ENCODE measurements at regions not wholly inside any gene's neighbourhood (a gene's known extent, or its start where the extent isn't known, plus 50 kb on each side); places are given as distances from the start of the nearest gene placed in this dataset.

DNA sequence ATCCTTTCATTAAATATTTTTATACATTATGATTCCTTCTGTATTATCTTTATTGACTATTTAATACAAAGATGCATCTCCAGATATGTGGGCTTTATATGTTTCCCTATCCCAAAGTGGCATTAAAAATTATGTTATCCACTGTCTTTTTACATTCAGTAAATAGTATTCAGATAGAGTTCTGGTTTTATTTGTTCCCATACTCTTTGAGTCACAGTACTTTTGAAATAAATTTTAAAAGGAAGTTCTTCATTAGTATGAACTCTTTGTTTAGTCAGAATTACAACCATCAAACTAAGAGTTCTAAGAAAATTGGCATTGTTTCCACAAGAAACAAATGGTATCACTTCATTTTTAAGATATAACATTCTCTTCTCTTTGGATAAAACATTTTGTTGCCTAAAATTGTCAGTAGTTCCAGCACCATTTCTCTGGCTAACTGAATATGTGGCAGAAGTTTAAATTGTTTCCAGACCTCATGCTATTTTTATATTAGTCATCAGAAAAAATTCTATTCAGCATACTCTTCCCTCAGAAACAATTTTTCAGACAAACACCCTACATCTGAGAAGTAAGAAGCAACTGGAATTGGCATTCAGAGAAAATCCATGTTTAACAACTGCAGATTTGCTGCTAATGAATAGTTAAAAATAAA, 88.5 kb upstream of the COL5A2 start:
- peak; percentile 71 for DNase-seq (ENCODE audit: low read depth)

DNA sequence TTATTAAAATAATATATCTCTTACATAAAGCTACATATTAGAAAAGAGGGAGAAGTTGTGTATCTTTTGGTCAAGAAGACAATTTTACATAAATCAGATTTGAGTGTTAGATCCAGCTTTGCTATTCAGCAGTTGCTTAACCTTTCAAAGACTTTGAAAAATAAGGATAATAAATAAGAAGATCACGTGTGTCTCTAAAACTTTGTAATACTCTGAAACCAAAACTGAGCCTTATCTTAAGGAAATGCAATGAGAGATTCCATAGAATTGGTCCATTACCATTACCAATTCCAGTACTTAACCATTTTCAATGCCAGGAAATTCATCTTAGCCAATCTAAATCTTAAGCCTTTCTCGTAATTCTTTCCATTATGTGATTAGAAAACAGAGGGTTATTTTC, 89.2 kb upstream of the COL5A2 start:
- no peak for DNase-seq (ENCODE audit: low read depth)

DNA sequence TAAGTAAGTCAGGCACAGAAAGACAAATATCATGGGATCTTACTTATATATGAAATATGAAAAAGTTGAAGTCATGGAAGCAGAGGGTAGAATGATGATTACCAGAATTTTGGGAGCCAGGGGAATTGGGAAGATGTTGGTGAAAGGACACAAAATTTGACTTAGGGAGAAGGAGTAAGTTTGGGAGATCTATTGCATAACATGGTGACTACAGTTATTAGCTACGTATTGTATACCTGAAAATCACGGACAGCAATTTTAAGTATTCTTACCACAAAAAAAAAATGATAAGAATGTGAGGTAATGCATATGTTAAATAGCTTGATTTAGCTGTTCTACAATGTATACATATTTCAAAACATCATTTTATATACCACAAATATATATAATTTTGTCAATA, 94.2 kb upstream of the COL5A2 start:
- no peak for DNase-seq (ENCODE audit: low read depth)

DNA sequence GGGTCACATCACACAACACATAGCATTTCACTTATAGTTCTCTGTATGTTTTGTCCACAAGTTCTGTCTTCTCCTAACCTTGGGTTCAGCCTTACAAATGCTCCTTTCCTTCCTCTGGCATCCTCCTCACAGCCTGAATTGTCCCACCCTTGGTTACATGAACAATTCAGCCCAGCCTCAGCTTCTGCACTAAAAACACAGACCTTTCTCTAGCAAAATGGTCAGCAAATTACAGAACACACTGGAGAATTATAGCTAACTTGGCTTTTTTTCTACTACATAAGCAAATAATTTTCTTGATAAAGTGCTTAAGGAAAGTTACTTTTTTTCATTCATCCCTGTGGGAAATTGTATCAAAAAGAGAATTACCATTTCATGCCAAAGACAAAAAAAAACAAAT, 94.8 kb upstream of the COL5A2 start:
- no peak for DNase-seq (ENCODE audit: low read depth)

DNA sequence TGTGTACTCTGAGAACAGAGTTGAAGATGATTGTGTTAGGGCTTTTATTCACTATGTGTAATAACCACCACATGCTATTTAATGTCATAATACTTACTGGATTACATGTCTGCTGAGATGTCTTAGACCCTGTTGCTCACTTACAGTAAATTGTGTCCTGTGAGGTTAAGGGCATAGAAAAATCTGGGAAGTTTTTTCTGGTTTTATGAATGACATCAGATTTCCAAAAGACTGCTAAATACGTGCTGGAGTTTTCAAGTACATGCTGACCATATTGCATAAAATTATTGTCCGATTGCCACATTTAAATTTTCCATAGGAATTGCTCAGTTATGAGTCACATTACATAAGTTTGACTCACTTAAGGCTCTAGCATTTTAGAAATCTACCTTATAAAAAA, 96.7 kb upstream of the COL5A2 start:
- DNase-seq (ENCODE audit: low read depth) = peak; percentile 91

DNA sequence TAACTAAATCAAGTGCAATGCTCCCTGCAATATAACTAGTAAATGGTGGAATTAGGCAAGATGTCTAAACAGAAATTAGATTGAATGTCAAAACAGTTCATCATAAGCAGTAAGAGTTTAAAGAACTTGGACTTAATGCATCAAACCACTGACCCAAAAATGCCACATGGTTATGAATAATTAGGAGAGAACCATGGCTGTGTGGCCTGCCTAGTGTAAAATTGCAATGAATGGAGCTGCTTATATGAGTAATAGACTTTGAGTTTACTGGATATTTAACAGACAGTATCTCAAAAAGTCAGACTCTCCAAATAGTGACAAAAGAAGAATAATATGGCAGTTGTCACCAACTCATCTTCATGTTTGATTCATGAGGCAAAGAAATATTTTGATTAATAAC, 101.6 kb upstream of the COL5A2 start:
- DNase-seq (ENCODE audit: low read depth) = no peak

DNA sequence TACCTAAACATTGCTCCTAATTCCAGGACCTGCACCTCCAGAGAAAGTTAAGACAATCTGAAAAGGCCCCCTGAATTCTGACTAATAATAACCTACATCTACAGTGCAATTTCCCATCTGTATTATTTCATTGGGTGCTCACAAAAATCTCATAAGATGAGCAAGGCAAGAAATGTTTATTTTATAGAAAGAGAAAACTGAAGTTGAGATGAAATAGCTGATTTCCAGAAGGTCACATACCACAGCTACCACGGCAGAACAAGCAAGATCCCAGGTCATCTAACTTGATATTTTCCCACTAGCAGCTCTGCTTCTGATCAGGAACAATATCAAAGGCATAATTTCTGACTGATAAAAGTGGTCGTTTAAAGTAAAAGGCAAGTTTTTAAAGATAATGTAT, 105.8 kb upstream of the COL5A2 start:
- DNase-seq (ENCODE audit: low read depth) = no peak

DNA sequence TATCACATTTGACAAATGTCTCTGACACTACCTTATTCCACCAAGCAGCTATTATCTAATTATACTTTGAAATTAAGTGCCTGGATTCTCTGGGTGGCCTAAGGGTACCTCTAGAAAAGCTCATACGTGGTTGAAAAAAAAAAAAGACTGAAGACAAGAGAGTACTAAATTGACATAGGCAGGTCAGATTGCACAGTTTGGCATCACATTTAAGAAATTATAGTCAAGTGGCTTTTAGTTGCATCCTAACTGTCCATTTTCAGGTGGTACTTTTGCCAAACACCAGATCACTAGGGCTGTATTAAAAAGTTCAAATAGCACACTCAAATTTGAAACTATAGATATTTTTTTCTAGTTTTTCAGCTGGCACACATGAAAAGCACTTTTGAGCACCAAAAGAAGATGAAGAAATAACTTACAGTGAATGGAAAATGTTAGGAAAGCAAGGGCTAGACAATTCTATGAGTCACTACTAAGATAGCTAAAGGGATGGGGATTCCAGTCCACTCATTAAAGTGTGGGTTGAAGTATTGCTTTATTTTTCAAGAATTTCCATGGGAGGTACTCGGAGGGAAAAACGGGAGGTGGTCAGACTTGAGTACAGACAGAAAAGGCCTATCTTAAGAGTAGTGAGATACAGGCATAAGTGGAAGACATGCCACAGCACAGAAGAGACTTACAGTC, 106.5 kb upstream of the COL5A2 start:
- DNase-seq (ENCODE audit: low read depth) = peak; percentile 91

DNA sequence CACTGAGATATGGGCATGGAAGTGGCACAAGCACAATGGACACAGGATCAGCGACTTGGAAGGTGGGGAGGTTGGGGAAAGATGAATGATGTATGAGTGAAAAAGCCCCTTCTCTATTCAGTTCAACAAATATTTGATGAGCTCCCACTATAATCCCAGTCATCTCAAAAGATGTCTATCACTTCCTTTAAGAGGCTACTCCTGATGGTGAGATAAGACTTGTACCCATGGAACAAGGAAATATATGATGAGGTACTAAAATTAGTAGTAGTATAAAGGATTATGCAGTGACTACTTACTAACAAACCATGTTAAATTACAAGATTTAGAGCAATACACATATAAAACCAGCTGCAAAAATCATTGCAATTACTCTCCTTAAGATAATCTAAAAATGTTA, 107.8 kb upstream of the COL5A2 start:
- no peak for DNase-seq (ENCODE audit: low read depth)

DNA sequence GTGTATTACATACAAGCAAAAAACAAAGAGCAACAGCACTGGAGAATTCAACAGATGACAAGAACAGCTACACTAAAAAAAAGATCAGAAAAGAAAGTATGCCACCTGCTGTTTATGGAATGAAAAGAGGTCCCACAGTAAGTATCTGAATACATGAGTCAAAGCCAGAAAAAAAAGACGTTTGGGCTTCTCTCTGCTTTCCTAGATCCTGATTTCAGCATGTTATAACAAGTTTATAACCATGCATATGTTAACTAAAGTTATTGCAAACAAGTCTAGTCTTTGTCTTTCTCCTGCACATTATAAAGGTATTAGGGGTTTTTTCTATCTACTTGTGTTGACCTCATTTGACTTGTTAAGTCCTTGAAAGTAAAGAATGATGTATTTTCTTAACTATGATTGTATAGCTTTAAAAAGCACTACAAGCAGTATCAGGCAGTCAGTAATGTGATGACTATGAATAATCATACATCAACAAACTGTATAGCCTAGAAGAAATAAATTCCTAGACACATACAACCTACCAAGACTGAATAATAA, 108.5 kb upstream of the COL5A2 start:
- peak; percentile 86 for DNase-seq (ENCODE audit: low read depth)

DNA sequence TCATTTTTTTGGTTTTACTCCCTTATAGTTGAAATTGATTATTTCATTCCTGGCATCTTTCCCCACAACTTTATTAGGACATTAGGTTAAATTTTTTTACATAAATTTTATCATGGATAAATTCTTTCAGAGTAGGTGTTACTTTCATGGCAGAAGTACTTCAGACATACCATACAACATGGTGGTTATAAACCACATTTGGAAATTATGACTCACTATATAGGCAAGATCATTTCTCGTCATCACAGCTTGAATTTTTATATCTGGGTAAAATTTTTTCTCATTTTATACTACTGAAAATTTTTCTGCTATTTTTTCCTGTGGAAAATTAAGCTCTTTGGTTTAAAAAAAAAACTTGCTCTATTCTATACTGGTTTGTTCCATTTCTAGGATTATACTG, 111.9 kb upstream of the COL5A2 start:
- DNase-seq (ENCODE audit: low read depth) = no peak

DNA sequence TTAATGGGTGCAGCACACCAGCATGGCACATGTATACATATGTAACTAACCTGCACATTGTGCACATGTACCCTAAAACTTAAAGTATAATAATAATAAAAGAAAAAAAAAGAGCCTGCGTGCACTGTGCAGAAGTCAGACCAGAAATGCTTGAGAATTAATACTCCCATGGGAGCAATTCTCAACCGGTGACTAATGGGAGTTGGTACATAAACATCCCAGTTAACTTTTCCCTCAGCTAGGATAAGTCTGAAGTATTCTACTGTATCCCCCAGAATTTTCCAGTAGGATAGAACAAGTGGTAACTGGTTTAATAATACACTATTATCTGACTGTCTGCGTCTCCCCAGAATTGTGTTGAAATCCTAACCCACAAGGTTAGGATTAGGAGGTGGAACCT, 113.6 kb upstream of the COL5A2 start:
- peak; percentile 40 for DNase-seq (ENCODE audit: low read depth)

DNA sequence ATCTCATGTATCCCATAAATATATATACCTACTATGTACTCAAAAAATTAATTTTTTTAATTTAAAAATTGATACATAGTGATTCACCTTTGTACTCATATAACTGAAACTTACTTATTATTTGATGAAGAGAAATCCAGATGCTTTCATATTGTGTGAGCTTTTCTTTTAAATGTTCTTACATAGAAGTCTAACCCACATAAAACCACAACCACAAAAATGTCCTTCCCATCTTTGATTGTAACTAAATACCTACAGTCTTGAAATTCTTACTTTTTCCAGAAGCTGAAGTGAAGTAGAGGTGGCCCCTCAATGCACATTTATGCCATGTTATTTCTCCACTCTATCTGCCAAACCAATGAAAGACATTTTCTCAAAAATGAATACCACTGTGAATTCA, 117.9 kb upstream of the COL5A2 start:
- no peak for DNase-seq (ENCODE audit: low read depth)

DNA sequence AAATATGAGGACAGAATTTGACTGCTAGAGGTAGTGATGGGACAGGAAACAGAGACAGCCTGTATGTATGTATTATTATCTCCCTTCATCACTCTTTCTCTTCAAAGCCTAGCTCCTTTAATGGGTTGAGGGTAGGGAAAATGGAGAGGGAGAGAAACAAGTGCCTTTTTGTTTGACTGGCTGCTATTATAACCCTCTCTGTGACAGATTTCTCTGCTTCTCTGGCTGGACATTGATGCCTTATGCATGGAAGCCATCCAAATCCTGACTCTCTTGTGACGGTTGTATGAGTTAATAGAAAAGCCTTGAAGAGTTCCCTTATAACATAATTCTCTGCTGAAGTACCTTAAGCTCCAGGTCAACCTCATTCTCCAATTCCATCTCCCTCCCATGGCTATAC, 118.5 kb upstream of the COL5A2 start:
- DNase-seq (ENCODE audit: low read depth) = no peak

DNA sequence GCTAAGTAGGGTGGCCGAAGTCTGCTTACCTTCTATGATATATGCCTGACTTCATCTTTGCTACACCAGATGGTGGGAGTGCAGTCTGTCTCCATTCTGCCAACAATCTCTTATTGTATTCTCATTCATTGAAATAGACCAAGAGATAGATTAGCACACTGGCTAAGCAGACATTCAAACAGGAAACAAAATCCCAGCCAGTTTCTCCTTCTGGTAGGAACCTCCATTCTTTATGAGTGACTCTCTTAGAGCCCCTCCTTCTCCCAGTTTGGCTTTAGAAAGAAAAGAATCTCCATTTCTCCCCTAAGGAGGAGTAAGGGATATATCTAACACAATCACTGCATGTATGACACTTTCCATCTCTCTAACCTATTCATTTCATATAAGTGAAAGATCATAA, 118.9 kb upstream of the COL5A2 start:
- DNase-seq (ENCODE audit: low read depth) = no peak

DNA sequence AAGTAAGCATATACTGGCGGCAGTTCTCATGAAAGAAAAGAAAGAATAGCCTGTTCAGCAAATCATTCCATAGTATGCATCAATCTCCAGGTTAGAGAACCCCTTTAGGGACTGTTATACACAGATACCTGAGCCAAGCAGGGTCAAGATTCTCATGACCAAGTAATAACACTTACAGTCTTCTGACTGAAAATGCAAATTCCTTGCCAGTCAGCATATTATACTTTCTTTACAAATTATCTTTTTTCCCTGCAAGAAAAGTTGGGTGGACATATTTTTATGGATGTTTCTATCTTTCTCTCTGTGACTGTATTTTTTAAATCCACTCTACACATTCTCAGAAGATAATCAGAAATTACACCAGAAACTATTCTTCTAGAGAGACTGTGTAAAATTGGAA, 120.4 kb upstream of the COL5A2 start:
- no peak for DNase-seq (ENCODE audit: low read depth)

DNA sequence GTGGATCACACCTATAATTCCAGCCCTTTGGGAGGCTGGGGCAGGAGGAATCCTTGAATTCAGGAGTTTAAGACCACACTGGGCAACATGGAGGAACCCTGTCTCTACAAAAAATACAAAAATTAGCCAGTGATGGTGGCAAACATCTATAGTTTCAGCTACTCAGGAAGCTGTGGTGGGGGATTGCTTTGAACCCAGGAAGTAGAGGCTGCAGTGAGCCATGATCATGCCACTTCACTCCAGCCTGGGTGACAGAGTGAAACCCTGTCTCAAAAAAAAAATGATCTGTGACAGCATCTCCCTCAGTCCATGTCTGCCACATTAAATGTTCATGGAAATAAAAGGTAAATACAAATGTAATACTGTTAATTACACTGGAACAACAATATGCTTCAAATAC, 121.4 kb upstream of the COL5A2 start:
- no peak for DNase-seq (ENCODE audit: low read depth)

DNA sequence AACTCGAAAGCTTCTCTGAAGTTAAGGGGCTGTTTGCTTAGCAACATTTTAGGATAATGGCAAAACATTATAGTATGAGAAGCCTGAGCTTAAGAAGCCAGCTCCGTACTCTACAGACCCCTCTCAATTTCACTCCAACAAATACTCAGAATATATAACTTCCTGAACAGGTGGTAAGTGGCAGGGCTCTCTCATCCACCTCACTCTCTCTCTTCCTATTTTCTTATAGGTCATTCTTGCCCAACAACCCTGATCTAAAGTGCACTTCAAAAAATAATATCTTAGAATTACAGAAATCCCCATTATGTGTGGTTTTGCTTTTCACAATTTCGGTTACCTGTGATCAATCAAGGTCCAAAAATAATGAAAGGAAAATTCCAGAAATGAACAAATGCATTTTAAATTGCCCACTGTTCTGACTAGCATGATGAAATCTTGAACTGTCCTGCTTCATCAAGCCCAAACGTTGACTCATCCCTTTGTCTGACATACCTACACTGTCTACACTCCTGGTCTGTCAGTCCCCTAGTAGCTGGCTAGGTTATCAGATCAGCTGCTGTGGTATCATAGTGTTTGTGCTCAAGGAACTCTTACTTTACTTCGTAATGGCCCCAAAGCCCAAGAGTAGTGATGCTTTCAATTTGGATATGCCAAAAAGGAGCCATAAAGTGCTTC, 122.8 kb upstream of the COL5A2 start:
- no peak for DNase-seq (ENCODE audit: low read depth)

DNA sequence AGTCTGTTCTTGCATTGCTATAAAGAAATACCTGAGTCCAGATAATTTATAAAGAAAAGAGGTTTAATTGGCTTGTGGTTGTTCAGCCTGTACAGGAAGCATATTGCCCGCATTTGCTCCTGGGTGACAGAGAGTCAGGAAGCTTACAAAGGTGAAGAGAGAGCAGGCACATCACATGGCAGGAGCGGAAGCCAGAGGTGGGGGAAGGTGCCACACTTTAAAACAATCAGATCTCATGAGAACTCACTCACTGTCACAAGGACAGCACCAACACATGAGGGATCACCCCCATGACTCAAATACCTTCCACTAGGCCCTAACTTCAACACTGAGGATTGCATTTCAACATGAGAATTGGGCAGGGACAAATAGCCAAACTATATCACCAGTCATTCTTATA, 124.8 kb upstream of the COL5A2 start:
- DNase-seq (ENCODE audit: low read depth) = no peak

DNA sequence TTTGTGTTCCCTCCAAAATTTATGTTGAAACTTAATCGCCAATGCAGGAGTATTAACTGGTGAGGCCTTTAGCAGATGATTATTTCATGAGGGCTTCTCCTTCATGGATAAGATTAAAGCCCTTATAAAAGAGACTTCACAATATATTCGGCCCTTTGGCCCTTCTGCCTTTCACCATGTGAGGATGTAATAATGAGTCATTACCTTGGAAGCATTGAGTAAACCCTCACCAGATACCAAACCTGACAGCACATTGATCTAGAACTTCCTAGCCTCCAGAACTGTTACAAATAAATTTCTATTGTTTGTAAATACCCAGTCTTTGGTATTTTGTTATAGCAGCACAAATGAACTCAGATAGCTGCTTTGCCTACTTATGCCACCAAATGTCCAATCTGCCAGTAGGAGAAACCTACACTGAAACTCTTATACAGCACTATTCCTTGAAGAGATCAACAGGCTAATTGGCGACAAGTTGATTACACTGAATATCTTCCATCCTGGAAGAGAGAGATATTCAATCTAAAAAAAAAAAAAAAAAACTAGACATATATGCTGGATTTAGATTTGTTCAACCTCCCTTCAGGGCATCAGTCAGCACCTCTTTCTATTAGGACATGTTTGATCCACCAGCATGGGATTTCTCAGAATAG, 125.9 kb upstream of the COL5A2 start:
- DNase-seq (ENCODE audit: low read depth) = no peak

DNA sequence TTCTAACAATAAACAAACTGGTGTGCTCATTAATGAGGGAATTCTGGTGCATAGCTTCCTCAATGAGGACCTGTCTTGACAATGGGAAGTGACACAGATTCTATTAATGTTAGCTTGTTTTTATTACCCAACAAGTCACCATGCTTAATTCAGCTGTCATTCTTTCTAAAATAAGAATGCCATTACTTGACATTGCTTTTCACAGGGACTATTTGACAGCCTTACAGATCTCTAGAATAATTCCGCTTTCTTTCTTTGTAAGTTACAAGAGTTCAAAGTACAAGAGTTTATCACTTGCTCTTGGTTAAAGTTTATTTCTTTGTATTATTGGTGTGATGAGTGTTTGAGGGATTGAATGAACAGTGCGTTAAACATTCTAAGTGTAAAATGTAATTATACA, 127.0 kb upstream of the COL5A2 start:
- no peak for DNase-seq (ENCODE audit: low read depth)

DNA sequence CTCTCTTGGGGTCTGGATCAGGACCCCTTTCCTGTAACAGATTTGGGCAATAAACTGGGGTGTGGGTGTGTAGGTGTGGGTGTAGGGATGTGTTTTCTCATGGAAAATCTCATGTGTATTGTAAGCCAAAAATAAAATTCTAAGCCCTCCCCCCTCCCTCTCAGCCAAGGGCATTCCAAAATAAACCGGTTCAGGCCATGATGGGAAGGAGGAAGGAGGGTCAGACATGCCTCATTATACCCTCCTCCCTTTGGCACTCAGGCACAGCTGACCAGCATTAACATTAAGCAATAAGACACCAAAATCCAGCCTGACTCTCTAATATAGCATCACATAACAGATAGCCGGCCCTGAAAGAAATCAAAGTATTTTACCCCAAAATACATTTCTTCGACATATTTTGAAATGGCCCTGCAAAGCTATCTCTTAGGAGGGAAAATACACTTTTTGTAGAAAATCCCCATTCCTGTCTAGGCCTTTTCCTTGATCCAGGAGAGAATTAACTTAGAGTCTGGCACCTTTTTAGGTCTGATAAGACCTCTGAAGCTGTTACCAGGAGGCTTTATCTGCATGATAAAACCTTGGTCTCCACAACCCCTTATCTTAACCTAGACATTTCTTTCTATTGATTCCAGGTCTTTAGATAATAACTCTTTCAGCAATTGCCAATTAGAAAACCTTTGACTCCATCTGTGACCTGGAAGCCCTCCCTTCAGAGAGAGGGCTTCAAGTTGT, 128.7 kb upstream of the COL5A2 start:
- DNase-seq (ENCODE audit: low read depth) = no peak

All from fibroblast of the conjunctiva (primary cell).